Adipocyte (in vitro differentiated cells): ENCODE measurements at regions not wholly inside any gene's neighbourhood (a gene's known extent, or its start where the extent isn't known, plus 50 kb on each side); places are given as distances from the start of the nearest gene placed in this dataset.

ENCODE experiments used
- DNase-seq: peaks from one replicate; pipeline ENCODE4 v3.0.0-alpha.2; 2015; ENCODE audit warnings: low read depth
- H3K27me3 ChIP-seq: replicated peaks from 2 replicates; pipeline ENCODE4 v1.7.0; 2013; ENCODE audit warnings: mild to moderate bottlenecking, low read length, moderate library complexity; ENCODE audit not compliant: control insufficient read depth, insufficient read depth
- H3K36me3 ChIP-seq: 2 replicates; pipeline ENCODE4 v1.7.0; 2013; ENCODE audit warnings: low read length, mild to moderate bottlenecking, moderate library complexity; ENCODE audit not compliant: control insufficient read depth, insufficient read depth, severe bottlenecking
- H3K4me1 ChIP-seq: 2 replicates; pipeline ENCODE4 v1.7.0; 2013; ENCODE audit warnings: mild to moderate bottlenecking, low read length, moderate library complexity; ENCODE audit not compliant: control insufficient read depth, insufficient read depth
- H3K4me3 ChIP-seq: 2 replicates; pipeline ENCODE4 v1.7.0; 2013; ENCODE audit warnings: mild to moderate bottlenecking, low read length, moderate library complexity
- H3K9ac ChIP-seq: 2 replicates; pipeline ENCODE4 v1.7.0; 2013; ENCODE audit warnings: mild to moderate bottlenecking, low read length, moderate library complexity
- H3K9me3 ChIP-seq: 2 replicates; pipeline ENCODE4 v1.7.0; 2013; ENCODE audit warnings: mild to moderate bottlenecking, low read length, moderate library complexity; ENCODE audit not compliant: control insufficient read depth

GRCh38 chr11:69545976-69546617 lies 64.6 kb downstream of the LINC01488 start:
- no peak for DNase-seq
- Histone ChIP-seq H3K4me3 (no peak overlapping the region), H3K27me3 (peaks cover 12% of the 10 kb centered on the region), H3K9ac (no peak overlapping the region), H3K36me3 (no peaks in the 10 kb centered on the region), H3K9me3 (peaks cover 30% of the 10 kb centered on the region), H3K4me1 (peaks cover 9% of the 10 kb centered on the region)

GRCh38 chr11:69546735-69547370 lies 65.4 kb downstream of the LINC01488 start:
- Histone ChIP-seq H3K27me3 (peaks cover 12% of the 10 kb centered on the region), H3K9me3 (peaks cover 30% of the 10 kb centered on the region), H3K4me1 (peaks cover 2% of the 10 kb centered on the region), H3K9ac (no peak overlapping the region), H3K4me3 (no peak overlapping the region), H3K36me3 (no peaks in the 10 kb centered on the region)
- no peak for DNase-seq

DNA sequence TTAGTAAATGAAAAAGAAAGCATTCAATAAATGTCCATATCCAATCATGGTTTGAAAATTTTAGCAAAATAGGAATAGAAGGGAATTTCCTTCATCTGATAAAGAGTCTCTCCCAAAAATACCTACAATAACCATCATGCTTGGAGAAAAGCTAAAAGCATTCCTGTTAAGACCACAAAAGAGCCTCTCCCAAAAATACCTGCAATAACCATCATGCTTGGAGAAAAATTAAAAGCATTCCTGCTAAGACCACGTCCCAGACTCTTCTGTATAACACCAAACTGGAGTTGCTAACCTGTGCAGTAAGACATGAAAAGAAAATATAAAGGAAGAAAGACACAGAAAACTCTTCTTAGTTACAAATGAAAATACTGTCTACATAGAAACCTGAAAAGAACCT lies 69.4 kb downstream of the LINC01488 start:
- Histone ChIP-seq H3K36me3 (no peaks in the 10 kb centered on the region), H3K9ac (no peak overlapping the region), H3K4me1 (no peaks in the 10 kb centered on the region), H3K4me3 (no peak overlapping the region), H3K27me3 (peaks cover 6% of the 10 kb centered on the region), H3K9me3 (peaks cover 30% of the 10 kb centered on the region)
- DNase-seq = no peak

DNA sequence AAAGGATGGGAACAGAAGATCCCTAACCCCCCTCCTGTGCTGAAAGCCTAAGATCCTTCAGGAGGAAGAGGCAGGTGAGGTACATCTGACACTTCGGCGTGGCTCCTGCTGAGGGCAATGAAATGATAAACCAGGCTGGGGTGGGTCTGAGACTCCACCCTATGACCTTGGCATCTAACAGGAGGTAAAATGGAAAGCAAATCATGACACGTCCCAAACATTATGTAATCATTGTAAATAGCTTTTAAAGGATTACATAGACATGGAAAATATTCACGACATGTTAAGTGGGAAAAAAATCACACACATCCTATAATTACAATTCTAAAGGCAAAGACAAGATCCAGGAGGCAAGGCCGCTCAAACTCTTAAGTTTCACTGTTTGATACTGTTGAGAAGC lies 70.5 kb downstream of the LINC01488 start:
- H3K9me3 ChIP-seq = peaks cover 30% of the 10 kb centered on the region
- H3K4me1 ChIP-seq = no peaks in the 10 kb centered on the region
- no peaks in the 10 kb centered on the region for H3K36me3 ChIP-seq
- H3K4me3 ChIP-seq = no peak overlapping the region
- DNase-seq = no peak
- H3K27me3 ChIP-seq = no peaks in the 10 kb centered on the region
- H3K9ac ChIP-seq = no peak overlapping the region

DNA sequence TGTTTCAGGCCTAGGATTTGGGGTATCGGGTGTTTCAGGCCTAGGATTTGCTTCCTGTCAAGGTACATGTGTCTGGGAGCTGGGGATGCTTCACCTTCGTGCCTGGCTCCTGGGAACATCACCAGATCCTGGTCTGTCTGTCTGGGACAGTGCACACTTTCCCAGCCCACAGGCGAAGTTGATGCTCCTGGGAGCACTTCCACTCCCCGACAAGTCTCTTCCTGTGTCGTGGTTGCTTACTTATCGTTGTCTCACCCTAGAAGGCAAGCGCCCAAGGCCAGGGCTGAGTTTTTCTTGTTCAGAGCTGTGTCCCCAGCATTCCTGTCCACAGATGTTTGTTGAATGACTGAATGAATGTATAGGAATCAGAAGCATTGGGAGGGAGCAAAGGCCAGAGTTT lies 71.5 kb downstream of the LINC01488 start:
- no peak for DNase-seq

GRCh38 chr11:69553416-69554357 lies 72.2 kb downstream of the LINC01488 start:
- H3K36me3 ChIP-seq = no peaks in the 10 kb centered on the region
- DNase-seq = no peak

More for the DNA sequence above, 71.5 kb downstream of the LINC01488 start:
- Histone ChIP-seq H3K4me3 (no peak overlapping the region), H3K9ac (no peak overlapping the region), H3K4me1 (no peaks in the 10 kb centered on the region), H3K27me3 (no peaks in the 10 kb centered on the region), H3K36me3 (no peaks in the 10 kb centered on the region), H3K9me3 (peaks cover 30% of the 10 kb centered on the region)

DNA sequence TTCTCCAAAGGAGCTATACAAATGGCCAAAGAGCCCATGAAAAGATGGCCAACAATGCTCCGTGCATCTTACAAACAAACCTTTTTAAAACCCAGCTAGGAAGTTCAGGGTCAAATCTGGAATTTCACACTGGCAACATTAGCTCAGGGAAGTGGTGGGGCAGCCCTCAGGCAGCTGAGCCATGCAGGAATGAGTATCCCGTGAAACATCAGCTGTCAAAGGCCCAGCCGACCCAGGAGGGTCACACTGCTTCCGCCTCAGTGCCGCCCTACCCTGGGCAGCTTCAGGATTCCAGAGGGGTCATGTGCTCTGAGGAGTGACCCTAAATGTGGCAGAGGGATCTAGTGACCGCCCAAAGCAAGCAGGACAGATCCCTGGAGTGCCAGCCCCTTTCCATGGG lies 73.4 kb downstream of the LINC01488 start:
- H3K27me3 ChIP-seq = peaks cover 4% of the 10 kb centered on the region
- no peaks in the 10 kb centered on the region for H3K4me1 ChIP-seq
- peak; percentile 14 for DNase-seq
- H3K9ac ChIP-seq = no peak overlapping the region
- H3K4me3 ChIP-seq = no peak overlapping the region
- H3K36me3 ChIP-seq = no peaks in the 10 kb centered on the region
- peaks cover 11% of the 10 kb centered on the region for H3K9me3 ChIP-seq

More at GRCh38 chr11:69553416-69554357, 72.2 kb downstream of the LINC01488 start:
- Histone ChIP-seq H3K27me3 (peaks cover 4% of the 10 kb centered on the region), H3K9ac (no peak overlapping the region), H3K9me3 (peaks cover 23% of the 10 kb centered on the region), H3K4me1 (no peaks in the 10 kb centered on the region), H3K4me3 (no peak overlapping the region)

DNA sequence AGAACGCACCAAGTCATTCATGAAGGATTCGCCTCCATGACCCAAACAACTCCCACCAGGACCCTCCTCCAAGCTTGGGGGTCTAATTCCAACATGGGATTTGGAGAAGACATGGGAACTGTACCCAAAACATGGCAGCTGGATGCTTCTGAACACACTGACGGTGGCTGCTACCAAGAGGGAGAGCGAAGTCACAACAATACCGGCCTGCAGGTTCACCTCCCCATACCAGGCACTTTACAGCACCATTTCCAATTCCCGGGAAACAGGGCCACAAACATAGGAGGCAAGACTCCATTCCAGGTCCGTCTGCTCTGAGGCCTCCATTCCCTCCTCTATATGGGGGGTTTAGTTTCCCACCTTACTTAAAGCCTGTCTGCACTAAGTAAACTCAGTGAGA lies 75.8 kb downstream of the LINC01488 start:
- H3K36me3 ChIP-seq = no peaks in the 10 kb centered on the region
- H3K4me1 ChIP-seq = no peaks in the 10 kb centered on the region
- no peak overlapping the region for H3K9ac ChIP-seq
- no peak overlapping the region for H3K4me3 ChIP-seq
- H3K9me3 ChIP-seq = peaks cover 7% of the 10 kb centered on the region
- H3K27me3 ChIP-seq = peaks cover 4% of the 10 kb centered on the region
- DNase-seq = no peak

DNA sequence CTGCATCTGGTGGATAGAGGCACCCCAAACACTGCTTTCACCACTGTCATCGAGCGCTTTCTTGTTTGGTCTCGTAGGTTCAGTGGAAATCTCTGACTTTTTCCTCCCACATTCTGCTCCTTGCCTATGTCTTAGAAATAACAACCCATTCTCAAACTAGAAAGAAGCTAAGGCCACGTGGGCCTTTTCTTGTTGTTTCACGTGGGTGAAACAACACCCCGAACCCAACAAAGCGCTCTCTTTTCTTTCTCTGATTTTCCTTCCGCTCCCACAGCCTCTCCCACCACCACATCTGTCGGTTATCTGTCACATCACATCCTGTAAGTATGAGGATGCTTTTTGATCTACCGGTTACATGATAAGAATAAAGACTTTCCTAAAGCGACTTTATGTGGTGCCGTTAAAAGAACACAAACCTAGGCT lies 77.1 kb downstream of the LINC01488 start:
- Histone ChIP-seq H3K4me1 (no peaks in the 10 kb centered on the region), H3K36me3 (no peaks in the 10 kb centered on the region)

DNA sequence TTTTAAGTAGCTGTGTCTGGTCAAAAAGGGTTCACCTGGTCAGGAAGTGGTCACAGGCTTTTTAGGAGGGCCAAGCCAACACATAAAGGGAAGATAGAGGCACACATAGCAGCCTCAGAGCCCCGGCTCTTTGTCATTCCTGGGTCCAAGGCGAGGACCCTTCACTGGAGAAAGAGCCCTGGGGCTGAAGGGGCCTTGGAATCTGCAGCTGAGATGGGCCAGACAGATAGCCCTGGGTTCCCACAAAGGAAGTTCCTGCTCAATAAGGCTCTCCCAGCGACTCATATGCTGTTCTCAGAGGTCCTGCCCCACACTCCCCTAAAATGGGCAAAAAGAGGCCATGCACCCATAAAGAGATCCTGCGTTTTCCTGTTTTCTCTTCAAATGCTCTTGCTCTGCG lies 77.7 kb downstream of the LINC01488 start:
- peaks cover 4% of the 10 kb centered on the region for H3K27me3 ChIP-seq
- peaks cover 7% of the 10 kb centered on the region for H3K9me3 ChIP-seq
- no peak for DNase-seq
- no peak overlapping the region for H3K4me3 ChIP-seq
- H3K36me3 ChIP-seq = no peaks in the 10 kb centered on the region
- no peaks in the 10 kb centered on the region for H3K4me1 ChIP-seq
- H3K9ac ChIP-seq = no peak overlapping the region

More for the DNA sequence above, 77.1 kb downstream of the LINC01488 start:
- Histone ChIP-seq H3K9ac (no peak overlapping the region), H3K9me3 (peaks cover 7% of the 10 kb centered on the region), H3K27me3 (peaks cover 4% of the 10 kb centered on the region), H3K4me3 (no peak overlapping the region)
- DNase-seq = no peak

DNA sequence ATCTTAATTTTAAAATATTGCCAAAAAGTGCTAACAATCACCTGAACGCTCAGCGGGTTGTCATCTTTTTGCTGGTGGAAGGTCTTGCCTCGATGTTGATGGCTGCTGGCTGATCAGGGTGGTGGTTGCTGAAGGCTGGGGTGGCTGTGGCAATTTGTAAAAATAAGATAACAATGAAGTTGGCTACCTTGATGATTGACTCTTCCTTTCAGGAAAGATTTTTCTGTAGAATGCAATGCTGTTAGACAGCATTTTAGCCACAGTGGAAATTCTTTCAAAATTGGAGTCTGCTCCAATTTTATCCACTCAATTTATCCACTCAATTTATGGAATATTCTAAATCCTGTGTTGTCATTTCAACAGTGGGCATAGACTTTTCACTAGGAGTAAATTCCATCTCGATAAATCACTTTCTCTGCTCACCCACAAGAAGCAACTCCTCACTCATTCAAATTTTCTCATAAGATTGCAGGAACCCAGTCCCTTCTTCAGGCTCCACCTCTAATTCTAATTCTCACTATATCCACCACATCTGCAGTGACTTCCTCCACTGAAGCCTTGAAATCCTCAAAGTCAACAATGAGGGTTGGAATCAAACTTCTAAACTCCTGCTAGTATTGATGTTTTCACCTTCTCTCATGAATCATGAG lies 78.8 kb downstream of the LINC01488 start:
- peak; percentile 6 for DNase-seq
- Histone ChIP-seq H3K4me1 (no peaks in the 10 kb centered on the region), H3K9me3 (peaks cover 7% of the 10 kb centered on the region), H3K36me3 (no peaks in the 10 kb centered on the region), H3K4me3 (no peak overlapping the region), H3K27me3 (peaks cover 4% of the 10 kb centered on the region), H3K9ac (no peak overlapping the region)
